Loucy (cell line): ENCODE measurements at regions not wholly inside any gene's neighbourhood (a gene's known extent, or its start where the extent isn't known, plus 50 kb on each side); places are given as distances from the start of the nearest gene placed in this dataset.
A peak's percentile ranks its signal among the peaks of the same experiment; 100 is the strongest.
"Not testable (repeated sequence)": the region's sequence is repeated elsewhere in the genome, so short reads cannot be mapped to it uniquely, and the experiment has no call there.

ENCODE experiments used
- H2AFZ ChIP-seq: fragments of 200-600 bp; sonication (generic); 2 replicates; pipeline ENCODE4 v1.6.0; 2016; ENCODE audit warnings: antibody characterized with exemption, mild to moderate bottlenecking, low read length, moderate library complexity
- H3F3A ChIP-seq: fragments of 200-600 bp; 2 replicates; pipeline ENCODE4 v1.6.0; 2016; ENCODE audit warnings: antibody characterized with exemption, low read depth, mild to moderate bottlenecking
- H3K27me3 ChIP-seq: fragments of 200-600 bp; sonication (generic); 2 replicates; pipeline ENCODE4 v1.6.1; 2014; ENCODE audit warnings: low read length, mild to moderate bottlenecking; ENCODE audit not compliant: insufficient read depth, poor library complexity, severe bottlenecking
- H3K36me3 ChIP-seq: fragments of 200-600 bp; sonication (generic); 2 replicates; pipeline ENCODE4 v1.6.1; 2016; ENCODE audit warnings: low read length; ENCODE audit not compliant: insufficient read depth
- H3K4me1 ChIP-seq: fragments of 200-600 bp; sonication (generic); 2 replicates; pipeline ENCODE4 v1.5.1; 2014; ENCODE audit warnings: low read length, mild to moderate bottlenecking; ENCODE audit not compliant: insufficient read depth, poor library complexity, severe bottlenecking
- H3K4me2 ChIP-seq: fragments of 200-600 bp; sonication (generic); 2 replicates; pipeline ENCODE4 v1.6.0; 2014; ENCODE audit warnings: antibody characterized with exemption, low read length, low read depth, mild to moderate bottlenecking; ENCODE audit not compliant: poor library complexity, severe bottlenecking
- H3K4me3 ChIP-seq: fragments of 200-600 bp; sonication (generic); 2 replicates; pipeline ENCODE4 v1.5.1; 2014; ENCODE audit warnings: low read length, mild to moderate bottlenecking, mixed read lengths; ENCODE audit not compliant: poor library complexity, severe bottlenecking
- H3K79me2 ChIP-seq: fragments of 200-600 bp; sonication (generic); 2 replicates; pipeline ENCODE4 v1.6.1; 2014; ENCODE audit warnings: low read length; ENCODE audit not compliant: insufficient read depth
- H3K9ac ChIP-seq: fragments of 200-600 bp; sonication (generic); 2 replicates; pipeline ENCODE4 v1.6.0; 2014; ENCODE audit warnings: mild to moderate bottlenecking, low read depth, low read length, moderate library complexity; ENCODE audit not compliant: poor library complexity, severe bottlenecking
- H3K9me2 ChIP-seq: fragments of 200-600 bp; sonication (generic); replicated peaks from 2 replicates; pipeline ENCODE4 v1.6.1; 2016; ENCODE audit warnings: low read depth, low read length, mixed read lengths
- H3K9me3 ChIP-seq: fragments of 200-600 bp; sonication (generic); 2 replicates; pipeline ENCODE4 v1.6.1; 2014; ENCODE audit warnings: mild to moderate bottlenecking, antibody characterized with exemption, low read length, low read depth; ENCODE audit not compliant: insufficient read depth
- H4K20me1 ChIP-seq: fragments of 200-600 bp; sonication (generic); 2 replicates; pipeline ENCODE4 v1.6.0; 2014; ENCODE audit warnings: antibody characterized with exemption, low read length, mild to moderate bottlenecking; ENCODE audit not compliant: insufficient read depth, poor library complexity, severe bottlenecking
- EZH2phosphoT487 ChIP-seq: fragments of 200-600 bp; IDR thresholded peaks from 2 replicates; pipeline ENCODE4 v1.6.1; 2018; ENCODE audit warnings: antibody characterized with exemption, mild to moderate bottlenecking, moderate library complexity, borderline replicate concordance
- TF ChIP-seq, protein P1 (sequence below): fragments of 200-600 bp; sonication (generic); conservative IDR thresholded peaks from 2 replicates; pipeline ENCODE4 v1.5.1; 2014; ENCODE audit warnings: mild to moderate bottlenecking, antibody characterized with exemption, low read length

DNA sequence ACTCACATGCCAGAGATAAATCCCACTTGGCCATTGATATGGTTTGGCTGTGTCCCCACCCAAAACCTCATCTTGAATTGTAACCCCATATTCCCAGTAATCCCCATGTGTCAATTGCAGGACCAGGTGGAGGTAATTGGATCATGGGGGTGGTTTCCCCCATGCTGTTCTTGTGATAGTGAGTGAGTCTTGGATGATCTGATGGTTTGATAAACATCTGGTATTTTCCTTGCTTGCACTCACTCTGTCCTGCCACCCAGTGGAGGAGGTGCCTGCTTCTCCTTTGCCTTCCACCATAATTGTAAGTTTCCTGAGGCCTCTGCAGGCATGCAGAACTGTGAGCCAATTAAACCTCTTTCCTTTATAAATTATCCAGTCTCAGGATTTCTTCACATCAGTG lies 50.4 kb upstream of the B3GAT2 start:
- H3K9ac ChIP-seq, H3K4me1 ChIP-seq, H3K4me3 ChIP-seq, H3K27me3 ChIP-seq, H3K79me2 ChIP-seq, H3K4me2 ChIP-seq, H4K20me1 ChIP-seq, H3K9me3 ChIP-seq, H3F3A ChIP-seq, H3K36me3 ChIP-seq, H2AFZ ChIP-seq, H3K9me2 ChIP-seq: not testable (repeated sequence)
- TF ChIP-seq, protein P1, sequence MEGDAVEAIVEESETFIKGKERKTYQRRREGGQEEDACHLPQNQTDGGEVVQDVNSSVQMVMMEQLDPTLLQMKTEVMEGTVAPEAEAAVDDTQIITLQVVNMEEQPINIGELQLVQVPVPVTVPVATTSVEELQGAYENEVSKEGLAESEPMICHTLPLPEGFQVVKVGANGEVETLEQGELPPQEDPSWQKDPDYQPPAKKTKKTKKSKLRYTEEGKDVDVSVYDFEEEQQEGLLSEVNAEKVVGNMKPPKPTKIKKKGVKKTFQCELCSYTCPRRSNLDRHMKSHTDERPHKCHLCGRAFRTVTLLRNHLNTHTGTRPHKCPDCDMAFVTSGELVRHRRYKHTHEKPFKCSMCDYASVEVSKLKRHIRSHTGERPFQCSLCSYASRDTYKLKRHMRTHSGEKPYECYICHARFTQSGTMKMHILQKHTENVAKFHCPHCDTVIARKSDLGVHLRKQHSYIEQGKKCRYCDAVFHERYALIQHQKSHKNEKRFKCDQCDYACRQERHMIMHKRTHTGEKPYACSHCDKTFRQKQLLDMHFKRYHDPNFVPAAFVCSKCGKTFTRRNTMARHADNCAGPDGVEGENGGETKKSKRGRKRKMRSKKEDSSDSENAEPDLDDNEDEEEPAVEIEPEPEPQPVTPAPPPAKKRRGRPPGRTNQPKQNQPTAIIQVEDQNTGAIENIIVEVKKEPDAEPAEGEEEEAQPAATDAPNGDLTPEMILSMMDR, result peak; percentile 34

DNA sequence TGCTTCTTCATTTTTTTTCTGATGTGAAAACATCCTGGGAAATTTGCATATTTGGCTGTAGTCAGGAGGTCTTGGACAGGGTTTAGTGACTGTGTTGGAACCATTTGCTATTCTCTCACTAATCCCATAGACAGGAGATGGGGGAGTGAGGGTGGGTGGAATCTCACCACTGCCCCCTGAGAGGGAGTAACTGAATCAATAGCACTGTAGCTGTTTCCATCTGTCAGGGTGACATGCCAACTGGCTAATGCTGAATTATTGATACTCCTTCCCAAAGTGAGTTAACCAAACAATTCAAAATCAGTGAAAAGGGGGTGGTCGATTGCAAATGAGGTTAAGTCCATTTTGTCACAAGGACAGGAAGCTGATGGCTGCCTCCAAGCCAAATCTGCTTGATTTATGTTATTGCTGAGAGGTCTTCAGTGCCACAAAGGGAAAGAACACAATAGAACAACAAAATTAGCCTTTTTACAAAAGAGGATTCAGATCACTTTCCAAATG lies 55.1 kb upstream of the B3GAT2 start:
- H3K4me3 ChIP-seq, result no peak overlapping the region

DNA sequence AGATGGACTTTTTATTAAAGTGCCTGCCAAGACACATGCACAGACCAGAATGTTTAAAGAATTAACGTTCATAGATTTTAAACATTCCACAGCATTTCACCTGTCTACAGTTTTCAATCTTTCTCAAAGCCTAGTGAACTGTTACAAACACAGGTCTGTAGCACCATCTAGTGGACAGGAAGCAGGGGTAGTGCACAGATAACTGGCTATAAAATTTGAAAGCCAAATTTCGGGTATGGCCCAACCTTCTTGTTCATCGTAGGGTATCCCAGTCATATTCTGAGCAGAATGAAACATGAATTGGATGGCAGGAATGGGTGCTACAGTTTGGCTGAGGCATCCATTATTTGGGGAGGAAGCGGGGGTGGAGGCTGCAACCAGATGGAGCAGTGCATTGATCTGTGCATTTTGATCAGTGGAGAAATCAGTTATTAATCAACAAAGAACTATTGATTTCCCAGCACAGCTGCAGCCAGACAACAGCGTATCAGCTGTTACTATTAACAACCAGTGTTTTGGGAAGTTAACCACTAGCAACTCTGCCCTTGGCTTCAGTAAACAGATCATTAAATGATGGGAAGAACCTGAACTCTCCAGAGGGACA lies 56.1 kb upstream of the B3GAT2 start:
- TF ChIP-seq, protein P1, result peak; percentile 94
- TF ChIP-seq EZH2phosphoT487, result no peak

More for the DNA sequence above, 55.1 kb upstream of the B3GAT2 start:
- Histone ChIP-seq H4K20me1 (no peaks in the 10 kb centered on the region), H3K9me2 (no peaks in the 10 kb centered on the region), H3K4me1 (no peaks in the 10 kb centered on the region), H3K79me2 (no peaks in the 10 kb centered on the region), H3K9me3 (no peaks in the 10 kb centered on the region), H2AFZ (no peak overlapping the region), H3K36me3 (no peaks in the 10 kb centered on the region), H3K9ac (no peak overlapping the region), H3K27me3 (no peaks in the 10 kb centered on the region), H3K4me2 (no peak overlapping the region), H3F3A (no peaks in the 10 kb centered on the region)
- TF ChIP-seq EZH2phosphoT487, result no peak
- TF ChIP-seq, protein P1, result no peak

More for the DNA sequence above, 56.1 kb upstream of the B3GAT2 start:
- no peak overlapping the region for H3K9ac ChIP-seq
- no peaks in the 10 kb centered on the region for H3K9me3 ChIP-seq
- H2AFZ ChIP-seq, result 0 out of 2 replicates have a peak overlapping the region, but pooled peaks have one; percentile 31
- H3K4me2 ChIP-seq, result no peak overlapping the region
- no peaks in the 10 kb centered on the region for H3K36me3 ChIP-seq
- no peaks in the 10 kb centered on the region for H3K79me2 ChIP-seq
- H3K4me3 ChIP-seq, result no peak overlapping the region
- H4K20me1 ChIP-seq, result no peaks in the 10 kb centered on the region
- H3F3A ChIP-seq, result no peaks in the 10 kb centered on the region
- no peaks in the 10 kb centered on the region for H3K4me1 ChIP-seq
- no peaks in the 10 kb centered on the region for H3K27me3 ChIP-seq
- H3K9me2 ChIP-seq, result no peaks in the 10 kb centered on the region
